Stimulated activated effector memory CD8-positive, alpha-beta T cell treated with anti-CD3 and anti-CD28 coated beads, Interleukin-12 subunit alpha, Interleukin-12 subunit beta, amount 100 ng/mL, for 72 hours (primary cell): ENCODE measurements at regions not wholly inside any gene's neighbourhood (a gene's known extent, or its start where the extent isn't known, plus 50 kb on each side); places are given as distances from the start of the nearest gene placed in this dataset.

ENCODE experiments used
- ATAC-seq: fragments of 150-1000 bp; cut with Tn5 transposase; 2 replicates; pipeline ENCODE4 v1.10.0; 2021
- DNase-seq, 2 donors: peaks; one replicate each; pipeline ENCODE4 v3.0.0; 2021 to 2022; ENCODE audit warnings: low spot score in 2 of 2
- H3K27ac Mint-ChIP-seq: one replicate; pipeline ENCODE4 v1.8.0; 2022; ENCODE audit warnings: mild to moderate bottlenecking, mixed read lengths
- H3K36me3 Mint-ChIP-seq: one replicate; pipeline ENCODE4 v1.8.0; 2022; ENCODE audit warnings: mild to moderate bottlenecking, mixed read lengths
- H3K4me1 Mint-ChIP-seq: one replicate; pipeline ENCODE4 v1.8.0; 2022; ENCODE audit warnings: mixed read lengths
- H3K4me3 Mint-ChIP-seq: one replicate; pipeline ENCODE4 v1.8.0; 2022; ENCODE audit warnings: mild to moderate bottlenecking, mixed read lengths
- H3K9me3 Mint-ChIP-seq: one replicate; pipeline ENCODE4 v1.8.0; 2022; ENCODE audit warnings: mixed read lengths

GRCh38 chr2:46850742-46851141 lies 64.9 kb downstream of the MCFD2 start:
- no peak overlapping the region for H3K4me3 Mint-ChIP-seq
- ATAC-seq = no peak

GRCh38 chr2:46849721-46850556 lies 65.7 kb downstream of the MCFD2 start:
- ATAC-seq = no peak
- DNase-seq = no peak
- no peaks in the 10 kb centered on the region for H3K36me3 Mint-ChIP-seq
- H3K4me3 Mint-ChIP-seq = no peak overlapping the region
- H3K27ac Mint-ChIP-seq = no peak overlapping the region
- H3K9me3 Mint-ChIP-seq = no peaks in the 10 kb centered on the region
- H3K4me1 Mint-ChIP-seq = no peaks in the 10 kb centered on the region

More at GRCh38 chr2:46850742-46851141, 64.9 kb downstream of the MCFD2 start:
- no peak for DNase-seq
- H3K9me3 Mint-ChIP-seq = no peaks in the 10 kb centered on the region
- H3K36me3 Mint-ChIP-seq = no peaks in the 10 kb centered on the region
- no peaks in the 10 kb centered on the region for H3K4me1 Mint-ChIP-seq
- no peak overlapping the region for H3K27ac Mint-ChIP-seq

GRCh38 chr2:46849046-46849715 lies 66.4 kb downstream of the MCFD2 start:
- Mint-ChIP-seq H3K4me3 (no peak overlapping the region), H3K36me3 (no peaks in the 10 kb centered on the region), H3K27ac (no peak overlapping the region), H3K9me3 (no peaks in the 10 kb centered on the region), H3K4me1 (no peaks in the 10 kb centered on the region)
- DNase-seq = no peak
- no peak for ATAC-seq

- Mint-ChIP-seq H3K27ac (no peak overlapping the region), H3K9me3 (no peaks in the 10 kb centered on the region), H3K4me1 (no peaks in the 10 kb centered on the region), H3K4me3 (no peak overlapping the region), H3K36me3 (no peaks in the 10 kb centered on the region)
- no peak for DNase-seq
- ATAC-seq = no peak
These were observed 67.2 kb downstream of the MCFD2 start for GRCh38 chr2:46848447-46848846.

- H3K4me3 Mint-ChIP-seq = no peak overlapping the region
- ATAC-seq (no peak), DNase-seq (no peak)
- H3K36me3 Mint-ChIP-seq = no peaks in the 10 kb centered on the region
- no peak overlapping the region for H3K27ac Mint-ChIP-seq
- no peaks in the 10 kb centered on the region for H3K9me3 Mint-ChIP-seq
- H3K4me1 Mint-ChIP-seq = no peaks in the 10 kb centered on the region
These were observed 67.7 kb downstream of the MCFD2 start for GRCh38 chr2:46847726-46848412.

GRCh38 chr2:46847185-46847710 lies 68.4 kb downstream of the MCFD2 start:
- H3K27ac Mint-ChIP-seq = no peak overlapping the region
- no peaks in the 10 kb centered on the region for H3K4me1 Mint-ChIP-seq
- H3K9me3 Mint-ChIP-seq = no peaks in the 10 kb centered on the region
- no peaks in the 10 kb centered on the region for H3K36me3 Mint-ChIP-seq
- no peak for ATAC-seq
- H3K4me3 Mint-ChIP-seq = no peak overlapping the region
- DNase-seq = no peak

- no peak for ATAC-seq
- Mint-ChIP-seq H3K36me3 (no peaks in the 10 kb centered on the region), H3K4me3 (no peak overlapping the region), H3K27ac (no peak overlapping the region), H3K9me3 (no peaks in the 10 kb centered on the region), H3K4me1 (no peaks in the 10 kb centered on the region)
- DNase-seq = no peak
These were observed 69.1 kb downstream of the MCFD2 start for GRCh38 chr2:46846536-46846935.

- Mint-ChIP-seq H3K36me3 (no peaks in the 10 kb centered on the region), H3K4me3 (no peak overlapping the region), H3K9me3 (no peaks in the 10 kb centered on the region), H3K27ac (no peak overlapping the region), H3K4me1 (no peaks in the 10 kb centered on the region)
- ATAC-seq (no peak), DNase-seq (no peak)
These were observed 69.8 kb downstream of the MCFD2 start for GRCh38 chr2:46845542-46846486.

GRCh38 chr2:46844443-46844842 lies 71.2 kb downstream of the MCFD2 start:
- ATAC-seq (no peak), DNase-seq (no peak)
- H3K27ac Mint-ChIP-seq = no peak overlapping the region
- H3K36me3 Mint-ChIP-seq = no peaks in the 10 kb centered on the region
- no peaks in the 10 kb centered on the region for H3K9me3 Mint-ChIP-seq
- no peaks in the 10 kb centered on the region for H3K4me1 Mint-ChIP-seq
- no peak overlapping the region for H3K4me3 Mint-ChIP-seq

- ATAC-seq (no peak), DNase-seq (no peak)
- H3K9me3 Mint-ChIP-seq = no peaks in the 10 kb centered on the region
- H3K4me1 Mint-ChIP-seq = no peaks in the 10 kb centered on the region
- H3K36me3 Mint-ChIP-seq = no peaks in the 10 kb centered on the region
- no peak overlapping the region for H3K4me3 Mint-ChIP-seq
- no peak overlapping the region for H3K27ac Mint-ChIP-seq
These were observed 71.6 kb downstream of the MCFD2 start for GRCh38 chr2:46844034-46844433.

- Mint-ChIP-seq H3K36me3 (no peaks in the 10 kb centered on the region), H3K27ac (no peak overlapping the region), H3K9me3 (no peaks in the 10 kb centered on the region), H3K4me1 (no peaks in the 10 kb centered on the region), H3K4me3 (no peak overlapping the region)
- DNase-seq (no peak), ATAC-seq (no peak)
These were observed 72.3 kb downstream of the MCFD2 start for GRCh38 chr2:46843316-46843715.

GRCh38 chr2:46842876-46843275 lies 72.7 kb downstream of the MCFD2 start:
- H3K36me3 Mint-ChIP-seq = no peaks in the 10 kb centered on the region
- H3K27ac Mint-ChIP-seq = no peak overlapping the region
- no peaks in the 10 kb centered on the region for H3K9me3 Mint-ChIP-seq
- H3K4me1 Mint-ChIP-seq = no peaks in the 10 kb centered on the region
- ATAC-seq (no peak), DNase-seq (no peak)
- no peak overlapping the region for H3K4me3 Mint-ChIP-seq

- no peak overlapping the region for H3K4me3 Mint-ChIP-seq
- DNase-seq = no peak
- no peak overlapping the region for H3K27ac Mint-ChIP-seq
- no peaks in the 10 kb centered on the region for H3K4me1 Mint-ChIP-seq
- no peak for ATAC-seq
- no peaks in the 10 kb centered on the region for H3K9me3 Mint-ChIP-seq
- no peaks in the 10 kb centered on the region for H3K36me3 Mint-ChIP-seq
These were observed 74.0 kb downstream of the MCFD2 start for GRCh38 chr2:46841621-46842020.

- Mint-ChIP-seq H3K36me3 (no peaks in the 10 kb centered on the region), H3K4me1 (no peaks in the 10 kb centered on the region), H3K9me3 (no peaks in the 10 kb centered on the region), H3K27ac (no peak overlapping the region), H3K4me3 (no peak overlapping the region)
- no peak for DNase-seq
- ATAC-seq = no peak
These were observed 76.6 kb downstream of the MCFD2 start for GRCh38 chr2:46839045-46839444.

- peaks cover 3% of the 10 kb centered on the region for H3K9me3 Mint-ChIP-seq
- no peak overlapping the region for H3K4me3 Mint-ChIP-seq
- H3K36me3 Mint-ChIP-seq = no peaks in the 10 kb centered on the region
- ATAC-seq (no peak), DNase-seq (no peak)
- H3K4me1 Mint-ChIP-seq = no peaks in the 10 kb centered on the region
- no peak overlapping the region for H3K27ac Mint-ChIP-seq
These were observed 77.9 kb downstream of the MCFD2 start for GRCh38 chr2:46837704-46838103.
